Muscle of back (tissue), 3 donors: ENCODE measurements at regions not wholly inside any gene's neighbourhood (a gene's known extent, or its start where the extent isn't known, plus 50 kb on each side); places are given as distances from the start of the nearest gene placed in this dataset.
"Not testable (repeated sequence)": the region's sequence is repeated elsewhere in the genome, so short reads cannot be mapped to it uniquely, and the experiment has no call there.

Experiments
- DNase-seq, 3 donors: peaks; one replicate each; pipeline versions ENCODE4 v3.0.0 to v3.0.0-alpha.2; 2013

GRCh38 chr2:125711075-125711474 is 944.9 kb upstream of the GYPC start:
- no peak for DNase-seq

GRCh38 chr2:125713533-125713932 is 942.4 kb upstream of the GYPC start:
- no peak for DNase-seq

GRCh38 chr2:125721072-125721721 is 934.8 kb upstream of the GYPC start:
- no peak for DNase-seq

GRCh38 chr2:125730921-125731320 is 925.0 kb upstream of the GYPC start:
- no peak for DNase-seq

GRCh38 chr2:125736306-125736705 is 919.7 kb upstream of the GYPC start:
- no peak for DNase-seq

- peak; percentile 27 to 66 (median 41) for DNase-seq
These were observed 910.4 kb upstream of the GYPC start for GRCh38 chr2:125745514-125745913.

- DNase-seq, result no peak
These were observed 909.4 kb upstream of the GYPC start for GRCh38 chr2:125746321-125747164.

GRCh38 chr2:125747165-125747425 is 908.9 kb upstream of the GYPC start:
- no peak for DNase-seq

- no peak for DNase-seq
These were observed 899.5 kb upstream of the GYPC start for GRCh38 chr2:125756431-125756830.

GRCh38 chr2:125796784-125797183 is 859.2 kb upstream of the GYPC start:
- DNase-seq, result no peak

- no peak for DNase-seq
These were observed 858.8 kb upstream of the GYPC start for GRCh38 chr2:125797192-125797591.

- DNase-seq, result no peak
These were observed 833.2 kb upstream of the GYPC start for GRCh38 chr2:125822746-125823145.

- not testable (repeated sequence) for DNase-seq
These were observed 830.2 kb upstream of the GYPC start for GRCh38 chr2:125825781-125826180.

- DNase-seq, result no peak
These were observed 818.8 kb upstream of the GYPC start for GRCh38 chr2:125837128-125837527.

- no peak for DNase-seq
These were observed 818.3 kb upstream of the GYPC start for GRCh38 chr2:125837611-125838010.

GRCh38 chr2:125839945-125840344 is 816.0 kb upstream of the GYPC start:
- DNase-seq, result no peak

- no peak for DNase-seq
These were observed 813.9 kb upstream of the GYPC start for GRCh38 chr2:125842041-125842440.

GRCh38 chr2:125850541-125850940 is 805.4 kb upstream of the GYPC start:
- DNase-seq, result no peak

- no peak for DNase-seq
These were observed 803.6 kb upstream of the GYPC start for GRCh38 chr2:125852364-125852763.

GRCh38 chr2:125853626-125854025 is 802.3 kb upstream of the GYPC start:
- DNase-seq, result no peak

- DNase-seq, result no peak
These were observed 800.8 kb upstream of the GYPC start for GRCh38 chr2:125855204-125855603.

- no peak for DNase-seq
These were observed 797.8 kb upstream of the GYPC start for GRCh38 chr2:125857971-125858794.

- no peak for DNase-seq
These were observed 794.5 kb upstream of the GYPC start for GRCh38 chr2:125861461-125861860.
